Ovary (tissue), 7 donors: ENCODE measurements at regions not wholly inside any gene's neighbourhood (a gene's known extent, or its start where the extent isn't known, plus 50 kb on each side); places are given as distances from the start of the nearest gene placed in this dataset.
"Not testable (repeated sequence)": the region's sequence is repeated elsewhere in the genome, so short reads cannot be mapped to it uniquely, and the experiment has no call there.

Source experiments
- DNase-seq, 5 donors: peaks; one replicate each; pipeline ENCODE4 v3.0.0-alpha.2; 2019 to 2020
- H3K27ac ChIP-seq, 2 donors: fragments of 200-600 bp; one replicate each; pipeline versions ENCODE4 v1.5.1 to v1.8.0; 2019 to 2022
- H3K27me3 ChIP-seq: fragments of 200-600 bp; one replicate; pipeline ENCODE4 v1.8.0; 2022
- H3K36me3 ChIP-seq: fragments of 200-600 bp; sonication (generic); one replicate; pipeline ENCODE4 v1.5.1; 2019
- H3K4me1 ChIP-seq: one replicate; pipeline ENCODE4 v1.8.1; 2013; ENCODE audit warnings: mild to moderate bottlenecking, moderate library complexity; ENCODE audit not compliant: insufficient read depth
- H3K4me3 ChIP-seq: fragments of 200-600 bp; sonication (generic); one replicate; pipeline ENCODE4 v1.5.1; 2017
- H3K9me3 ChIP-seq, 2 donors: fragments of 200-600 bp in 1 of 2; sonication (generic) in 1 of 2; one replicate each; pipeline versions ENCODE4 v1.5.1 to v1.8.1; 2013 to 2019; ENCODE audit warnings: mild to moderate bottlenecking in 1 of 2, moderate library complexity in 1 of 2
- EP300 ChIP-seq: sonication (generic); formaldehyde crosslinking; IDR thresholded peaks from one replicate; pipeline ENCODE4 v1.6.1; 2017; ENCODE audit warnings: antibody characterized with exemption
- POLR2A ChIP-seq: fragments of 450-650 bp; IDR thresholded peaks from one replicate; pipeline ENCODE4 v1.6.1; 2017; ENCODE audit warnings: antibody characterized with exemption, mild to moderate bottlenecking, moderate library complexity
- WGBS, 3 donors: extraction: QIAGEN DNeasy Blood & Tissue Kit in 1 of 3; methylation state at CpG; one replicate each; pipeline versions ENCODE4 v1.1.5 to v1.1.7; 2013 to 2017; 5-methylcytosine and 5-hydroxymethylcytosine counted together
- intact Hi-C, 4 donors: fragments of 100-400 bp; cut with DNase I; formaldehyde crosslinking; loops; one replicate each; pipeline versions ENCODE4 v1.11.0 to v1.15.1; 2022 to 2023
- TF ChIP-seq, protein P1 (sequence below), 3 donors: fragments of 450-650 bp in 2 of 3; fragments of 200-600 bp in 1 of 3; IDR thresholded peaks; one replicate each; pipeline versions ENCODE4 v1.5.1 to v1.8.0; 2016 to 2022; ENCODE audit warnings: antibody characterized with exemption in 3 of 3, mild to moderate bottlenecking in 1 of 3
- donor health status: DM: no; HTN: no; CAD: no; lungs with moderate emphysema.
- donor health status: DM: no; HTN: no; CAD: no.
- donor health status: Bipolar disorder and iron deficiency.
- donor health status: DM: no; HTN: no; CAD: no.
- donor health status: DM: yes; HTN: yes; CAD: no.

- Histone ChIP-seq H3K36me3 (no peaks in the 10 kb centered on the region), H3K27ac (no peak overlapping the region), H3K27me3 (no peaks in the 10 kb centered on the region), H3K9me3 (no peaks in the 10 kb centered on the region), H3K4me1 (no peaks in the 10 kb centered on the region), H3K4me3 (no peak overlapping the region)
- intact Hi-C loops: no loop called here
- WGBS, 3 donors: 78 to 89% (median 87%) methylated on average over 5 of the region's 5 CpGs
- peak in 4 of 5 donors; percentile 7 to 37 (median 20) for DNase-seq
- TF ChIP-seq POLR2A: no peak
Observed at GRCh38 chr12:78571953-78572352, 292.6 kb upstream of the SYT1 start.

DNA sequence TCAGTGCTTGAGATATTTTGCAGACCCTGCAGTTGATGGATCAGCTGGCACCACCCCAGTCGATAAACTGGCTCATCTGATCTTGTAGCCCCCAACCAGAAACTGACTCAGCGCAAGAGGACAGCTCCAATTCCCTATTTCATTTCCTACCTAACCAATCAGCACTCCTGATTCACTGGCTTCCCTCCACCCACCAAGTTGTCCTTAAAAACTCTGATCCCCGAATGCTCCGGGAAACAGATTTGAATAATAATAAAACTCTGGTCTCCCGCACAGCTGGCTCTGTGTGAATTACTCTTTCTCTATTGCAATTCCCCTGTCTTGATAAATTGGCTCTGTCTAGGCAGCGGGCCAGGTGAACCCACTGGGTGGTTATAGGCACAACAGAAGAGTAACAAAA lies 289.4 kb upstream of the SYT1 start:
- H3K4me1 ChIP-seq, DNase-seq, H3K36me3 ChIP-seq, intact Hi-C loops, H3K9me3 ChIP-seq, H3K27me3 ChIP-seq, H3K4me3 ChIP-seq, H3K27ac ChIP-seq: not testable (repeated sequence)
- 93 to 95% (median 94%) methylated on average over 6 of the region's 6 CpGs for WGBS, 3 donors

DNA sequence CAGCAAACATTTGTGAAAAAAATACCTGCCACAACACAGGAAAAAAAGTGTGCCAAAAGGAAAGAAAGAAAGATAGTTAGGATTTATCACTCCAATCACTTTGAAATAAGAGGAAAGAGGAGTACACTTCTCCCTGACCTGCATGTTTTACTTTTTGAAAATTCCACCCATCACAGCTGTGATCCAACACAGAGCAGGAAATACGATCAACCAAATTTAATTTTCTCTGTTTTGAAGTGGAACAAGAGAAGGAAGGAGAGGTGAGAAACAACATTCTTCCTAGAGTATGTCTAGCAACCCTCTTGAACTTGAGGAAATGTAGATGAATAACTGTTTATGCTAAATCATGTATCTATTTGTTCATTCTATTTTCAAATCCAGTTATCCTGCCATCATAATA lies 284.7 kb upstream of the SYT1 start:
- no peaks in the 10 kb centered on the region for H3K36me3 ChIP-seq
- TF ChIP-seq POLR2A: no peak
- no peak for TF ChIP-seq EP300
- TF ChIP-seq, protein P1, sequence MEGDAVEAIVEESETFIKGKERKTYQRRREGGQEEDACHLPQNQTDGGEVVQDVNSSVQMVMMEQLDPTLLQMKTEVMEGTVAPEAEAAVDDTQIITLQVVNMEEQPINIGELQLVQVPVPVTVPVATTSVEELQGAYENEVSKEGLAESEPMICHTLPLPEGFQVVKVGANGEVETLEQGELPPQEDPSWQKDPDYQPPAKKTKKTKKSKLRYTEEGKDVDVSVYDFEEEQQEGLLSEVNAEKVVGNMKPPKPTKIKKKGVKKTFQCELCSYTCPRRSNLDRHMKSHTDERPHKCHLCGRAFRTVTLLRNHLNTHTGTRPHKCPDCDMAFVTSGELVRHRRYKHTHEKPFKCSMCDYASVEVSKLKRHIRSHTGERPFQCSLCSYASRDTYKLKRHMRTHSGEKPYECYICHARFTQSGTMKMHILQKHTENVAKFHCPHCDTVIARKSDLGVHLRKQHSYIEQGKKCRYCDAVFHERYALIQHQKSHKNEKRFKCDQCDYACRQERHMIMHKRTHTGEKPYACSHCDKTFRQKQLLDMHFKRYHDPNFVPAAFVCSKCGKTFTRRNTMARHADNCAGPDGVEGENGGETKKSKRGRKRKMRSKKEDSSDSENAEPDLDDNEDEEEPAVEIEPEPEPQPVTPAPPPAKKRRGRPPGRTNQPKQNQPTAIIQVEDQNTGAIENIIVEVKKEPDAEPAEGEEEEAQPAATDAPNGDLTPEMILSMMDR (IDR thresholded peaks at IDR 0.05): no peak
- no peaks in the 10 kb centered on the region for H3K27me3 ChIP-seq
- H3K4me3 ChIP-seq: no peak overlapping the region
- WGBS, 3 donors: 69 to 81% (median 79%) methylated on average over 1 of the region's 1 CpG
- H3K9me3 ChIP-seq: no peaks in the 10 kb centered on the region
- H3K27ac ChIP-seq: no peak overlapping the region
- no peak for DNase-seq
- no peaks in the 10 kb centered on the region for H3K4me1 ChIP-seq
- intact Hi-C loops: no loop called here

- WGBS, 3 donors: 28 to 43% (median 29%) methylated on average over 1 of the region's 1 CpG
- DNase-seq: no peak
- Histone ChIP-seq H3K4me3 (no peak overlapping the region), H3K27ac (no peak overlapping the region), H3K36me3 (no peaks in the 10 kb centered on the region), H3K27me3 (no peaks in the 10 kb centered on the region), H3K4me1 (no peaks in the 10 kb centered on the region), H3K9me3 (no peaks in the 10 kb centered on the region)
- TF ChIP-seq EP300 (no peak), POLR2A (no peak)
- TF ChIP-seq, protein P1 (IDR thresholded peaks at IDR 0.05): no peak
- intact Hi-C loops: no loop called here
Observed at GRCh38 chr12:78580296-78580695, 284.3 kb upstream of the SYT1 start.

GRCh38 chr12:78584695-78585094 lies 279.9 kb upstream of the SYT1 start:
- Histone ChIP-seq H3K27ac (no peak overlapping the region), H3K9me3 (no peaks in the 10 kb centered on the region), H3K36me3 (no peaks in the 10 kb centered on the region), H3K4me3 (no peak overlapping the region), H3K27me3 (no peaks in the 10 kb centered on the region), H3K4me1 (no peaks in the 10 kb centered on the region)
- intact Hi-C loops: no loop called here
- 75 to 84% (median 76%) methylated on average over 1 of the region's 1 CpG for WGBS, 3 donors
- TF ChIP-seq, protein P1 (IDR thresholded peaks at IDR 0.05): no peak
- TF ChIP-seq EP300: no peak
- no peak for TF ChIP-seq POLR2A
- DNase-seq: no peak

- WGBS, 3 donors: 93 to 97% (median 97%) methylated on average over 2 of the region's 2 CpGs
- intact Hi-C loops: no loop called here
- Histone ChIP-seq H3K27me3 (no peaks in the 10 kb centered on the region), H3K9me3 (no peaks in the 10 kb centered on the region), H3K4me1 (no peaks in the 10 kb centered on the region), H3K4me3 (no peak overlapping the region), H3K27ac (no peak overlapping the region), H3K36me3 (no peaks in the 10 kb centered on the region)
- no peak for TF ChIP-seq EP300
- TF ChIP-seq POLR2A: no peak
- TF ChIP-seq, protein P1 (IDR thresholded peaks at IDR 0.05): no peak
- DNase-seq: no peak
Observed at GRCh38 chr12:78585132-78585531, 279.4 kb upstream of the SYT1 start.
